GM19324 (cell line): ENCODE measurements at regions not wholly inside any gene's neighbourhood (a gene's known extent, or its start where the extent isn't known, plus 50 kb on each side); places are given as distances from the start of the nearest gene placed in this dataset.

Source experiments
- ATAC-seq: cut with Tn5 transposase; IDR thresholded peaks from one replicate; pipeline ENCODE4 v1.9.1; 2021; ENCODE audit warnings: mild to moderate bottlenecking, moderate library complexity; ENCODE audit not compliant: unreplicated experiment, low FRiP score

DNA sequence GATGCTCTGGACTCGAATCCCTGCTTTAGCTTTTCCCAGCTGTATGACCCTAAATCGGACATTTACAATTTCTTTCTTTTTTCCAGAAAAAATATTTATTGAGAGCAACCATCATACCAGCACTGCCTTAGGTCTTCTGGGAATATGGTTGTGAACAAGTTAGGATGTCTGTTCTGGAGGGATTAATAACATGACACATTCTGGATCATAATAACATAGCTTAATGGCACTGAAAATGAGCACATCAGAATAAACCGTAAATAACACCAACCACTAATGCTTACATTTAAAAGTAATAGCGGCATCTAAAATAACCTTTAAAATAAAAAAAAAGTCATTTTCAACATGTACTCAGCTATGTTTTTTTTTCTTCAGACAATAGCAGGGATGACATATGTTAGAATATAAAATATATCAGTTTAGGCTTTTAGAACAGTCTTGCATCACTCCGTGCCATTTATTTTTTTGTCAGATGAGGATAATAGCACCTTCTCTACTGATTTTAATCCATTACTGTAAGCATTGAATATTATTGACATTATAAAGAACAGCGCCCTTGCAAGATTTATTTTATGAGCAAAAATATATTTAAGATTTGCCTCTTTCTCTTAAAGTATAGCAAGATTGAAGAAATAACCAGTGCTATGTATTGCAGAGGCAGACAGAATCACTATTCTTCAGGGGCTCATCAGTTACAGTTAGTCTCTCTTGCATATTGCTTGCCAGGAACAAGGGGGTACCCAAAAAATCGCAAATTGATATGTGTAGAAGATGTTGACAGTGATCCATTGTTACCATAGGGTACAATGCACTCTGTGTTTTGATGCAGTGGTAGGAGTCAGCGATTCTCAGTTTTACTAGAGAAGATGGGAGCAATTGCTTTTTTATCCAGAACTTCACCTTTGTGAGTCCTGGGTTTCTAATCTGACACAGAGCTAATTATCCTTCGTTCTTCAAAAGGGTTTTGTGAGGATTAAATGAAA is 168.4 kb upstream of the NR3C1 start:
- ATAC-seq, result no peak

DNA sequence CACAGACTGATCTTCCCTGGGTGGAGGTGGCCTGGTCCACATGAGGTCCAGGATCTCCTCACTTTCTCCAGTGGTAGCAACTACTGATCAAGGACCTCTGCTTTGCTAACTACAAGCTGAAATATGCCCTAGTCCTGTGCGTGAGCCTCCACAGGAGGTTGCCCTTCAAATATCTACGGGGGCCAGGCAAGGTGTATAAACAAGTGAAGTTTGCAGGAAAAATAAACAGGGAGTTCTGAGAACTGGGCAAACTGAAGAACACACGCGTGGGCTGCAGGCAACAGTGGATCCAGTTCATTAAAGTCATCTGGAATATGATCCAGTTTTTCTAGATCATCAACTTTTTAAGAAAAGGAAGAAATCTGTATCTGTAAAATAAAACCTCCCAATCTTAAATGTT is 167.5 kb upstream of the NR3C1 start:
- no peak for ATAC-seq

GRCh38 chr5:143569722-143570567 is 166.5 kb upstream of the NR3C1 start:
- ATAC-seq, result no peak

- no peak for ATAC-seq
These were observed 165.8 kb upstream of the NR3C1 start for GRCh38 chr5:143569213-143569701.

GRCh38 chr5:143567583-143568504 is 164.4 kb upstream of the NR3C1 start:
- ATAC-seq, result no peak

DNA sequence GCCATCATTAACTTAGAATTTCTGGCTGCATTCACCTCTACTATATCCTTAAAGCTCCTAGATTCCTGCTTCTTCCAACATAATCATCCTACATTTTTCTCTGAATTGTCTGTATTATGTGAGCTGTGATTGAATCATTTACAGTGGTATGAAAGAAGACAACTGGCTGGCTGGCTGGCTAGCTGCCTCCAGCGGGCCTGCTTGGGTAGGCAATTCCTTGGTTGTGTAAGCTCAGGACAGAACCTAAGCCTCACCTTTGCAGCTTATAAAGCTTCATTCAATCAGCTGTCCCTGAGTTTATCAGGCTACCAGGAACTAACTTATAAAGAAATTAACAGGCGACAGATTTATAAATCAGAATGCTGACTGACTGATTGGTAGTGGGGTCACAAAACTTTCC is 162.7 kb upstream of the NR3C1 start:
- ATAC-seq, result no peak

GRCh38 chr5:143564417-143564816 is 160.9 kb upstream of the NR3C1 start:
- ATAC-seq, result peak; percentile 91

DNA sequence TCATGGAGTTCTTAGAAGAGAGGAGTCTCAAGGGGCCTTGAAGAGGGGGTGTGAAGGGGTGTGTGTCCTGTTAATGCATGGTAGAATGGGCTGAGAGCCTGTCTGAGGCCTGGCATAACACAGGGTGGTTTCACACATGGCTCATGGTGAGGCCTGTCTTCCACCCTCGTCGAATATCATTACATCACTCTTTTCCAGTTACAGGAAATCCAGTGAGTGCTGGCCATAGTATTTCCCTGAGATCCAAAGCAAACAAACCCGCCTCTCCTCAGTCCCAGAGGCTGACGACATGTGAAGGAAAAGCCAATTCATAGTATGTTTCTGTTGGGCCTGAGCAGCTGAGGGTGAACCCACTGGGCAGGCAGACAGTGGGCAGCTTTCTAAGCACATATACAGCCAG is 159.4 kb upstream of the NR3C1 start:
- ATAC-seq, result no peak

DNA sequence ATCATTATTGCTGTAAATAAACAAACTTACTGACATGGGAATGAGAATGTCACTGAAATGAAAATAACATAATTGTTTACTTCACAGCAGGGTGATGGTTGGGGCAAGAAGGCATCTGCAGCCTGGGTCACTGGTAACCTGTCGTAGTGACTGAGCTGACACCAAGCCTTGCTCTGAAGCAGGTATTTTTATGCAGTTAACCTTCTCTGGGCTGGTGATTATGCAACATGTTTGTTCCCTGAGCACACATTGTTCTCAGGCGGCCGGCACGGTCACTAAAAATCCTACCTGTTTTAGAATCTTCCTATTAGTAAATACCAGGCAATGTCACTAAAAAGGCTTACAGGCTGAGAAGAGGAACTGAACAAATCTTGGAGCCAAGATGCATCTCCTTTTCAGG is 157.7 kb upstream of the NR3C1 start:
- no peak for ATAC-seq

DNA sequence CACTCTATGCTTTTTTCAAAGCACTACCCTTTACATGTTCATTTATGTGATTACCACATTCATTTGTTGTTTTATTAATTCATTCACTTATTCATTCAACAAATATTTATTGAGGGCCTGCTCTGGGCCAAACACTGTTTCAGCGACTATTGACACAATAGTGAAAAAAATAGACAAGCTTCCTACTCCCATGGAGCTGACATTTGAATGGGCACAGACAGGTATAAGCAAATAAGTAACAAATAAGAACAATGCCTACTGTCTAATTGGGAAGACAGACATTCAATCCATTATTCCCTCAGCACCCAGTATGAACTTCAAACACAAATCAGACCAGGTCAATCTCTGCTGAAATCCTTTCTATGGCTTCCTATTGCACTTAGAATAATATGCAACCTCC is 156.9 kb upstream of the NR3C1 start:
- ATAC-seq, result no peak

GRCh38 chr5:143559586-143560109 is 156.2 kb upstream of the NR3C1 start:
- ATAC-seq, result no peak

DNA sequence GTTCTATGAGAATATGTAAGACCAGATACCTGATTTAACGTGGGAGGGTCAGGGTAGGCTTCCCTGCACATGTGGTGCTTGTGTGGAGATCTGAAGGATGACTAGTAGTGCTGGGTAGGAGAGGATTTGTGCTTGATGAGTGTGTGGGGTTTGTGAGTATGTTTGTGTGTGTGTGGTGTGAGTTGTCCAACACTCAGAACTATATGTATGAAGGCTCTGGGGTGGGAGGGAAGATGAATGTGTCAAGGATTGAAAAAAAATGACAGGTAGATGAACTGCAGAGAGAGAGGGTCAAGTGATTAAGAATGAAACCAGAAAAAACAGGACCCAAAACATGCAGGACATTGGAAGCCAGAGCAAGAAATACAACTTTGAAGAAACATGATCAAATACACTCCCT is 154.6 kb upstream of the NR3C1 start:
- no peak for ATAC-seq

GRCh38 chr5:143557061-143557818 is 153.8 kb upstream of the NR3C1 start:
- no peak for ATAC-seq

GRCh38 chr5:143554918-143555477 is 151.5 kb upstream of the NR3C1 start:
- no peak for ATAC-seq

DNA sequence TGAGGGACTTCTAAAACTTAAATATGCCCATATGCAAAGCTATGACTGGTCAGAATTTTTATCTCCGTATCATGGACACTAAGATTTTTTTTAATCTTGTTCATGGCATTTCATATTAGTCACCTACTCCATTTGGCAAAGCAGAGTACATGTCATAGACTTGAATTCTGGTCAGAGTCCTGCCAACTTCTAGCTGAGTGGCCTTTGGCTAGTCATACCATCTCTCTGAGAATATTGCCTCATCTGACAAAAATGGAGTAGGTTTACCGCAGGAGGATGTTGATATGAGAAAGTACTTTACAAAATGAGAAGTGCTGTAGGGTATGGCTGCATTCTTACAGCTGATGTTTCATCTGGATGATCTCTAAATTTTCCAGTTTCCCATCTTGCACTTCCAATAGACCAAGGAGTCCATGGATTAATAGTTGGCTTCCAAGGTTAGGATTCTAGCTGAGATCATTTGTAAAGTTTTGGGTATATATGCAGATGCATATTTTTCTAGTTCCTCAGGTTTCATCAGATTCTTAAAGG is 150.8 kb upstream of the NR3C1 start:
- no peak for ATAC-seq

- ATAC-seq, result no peak
These were observed 149.2 kb upstream of the NR3C1 start for GRCh38 chr5:143552680-143553079.

- no peak for ATAC-seq
These were observed 148.3 kb upstream of the NR3C1 start for GRCh38 chr5:143551820-143552251.

DNA sequence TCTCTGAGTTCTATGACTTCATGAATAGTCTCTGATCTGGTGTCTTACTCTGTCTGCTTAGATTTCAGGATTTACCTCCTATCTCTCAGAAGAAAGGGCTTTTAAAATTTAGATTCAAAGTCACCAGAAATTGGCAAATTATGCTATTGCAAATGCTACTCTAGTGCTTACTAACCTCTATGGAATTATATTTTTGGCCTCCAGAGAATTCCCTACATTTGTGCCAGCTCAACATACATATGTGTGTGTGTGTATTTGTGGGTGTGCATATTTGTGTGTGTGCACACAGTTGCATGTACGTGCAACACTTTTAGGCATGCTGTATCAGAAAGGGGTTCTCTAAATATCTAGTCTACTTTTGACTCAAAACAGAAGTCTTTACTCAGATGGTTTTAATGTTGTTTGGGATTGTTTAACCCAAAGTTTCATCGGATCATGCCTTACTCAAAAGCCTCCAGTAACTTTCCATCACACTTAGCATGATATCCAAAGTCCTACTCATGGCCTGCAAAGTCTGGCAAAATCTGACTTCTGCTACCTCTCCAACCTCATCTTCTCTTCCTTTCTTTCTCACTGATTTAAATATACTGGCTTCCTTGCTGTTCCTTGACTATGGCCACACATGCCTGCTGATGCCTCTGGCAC is 147.6 kb upstream of the NR3C1 start:
- ATAC-seq, result no peak
